GM13977 (cell line): ENCODE measurements at regions not wholly inside any gene's neighbourhood (a gene's known extent, or its start where the extent isn't known, plus 50 kb on each side); places are given as distances from the start of the nearest gene placed in this dataset.

ENCODE experiments used
- DNase-seq: peaks from one replicate; pipeline ENCODE4 v3.0.0; 2012; ENCODE audit warnings: low spot score
- in situ Hi-C: fragments of 300-500 bp; cut with MboI; formaldehyde crosslinking; loops from one replicate; pipeline ENCODE4 v1.12.0; 2022; ENCODE audit warnings: low sequenced_read_pairs, low pct_unique_long_range_greater_than_20kb, mixed read lengths, inconsistent platforms; ENCODE audit not compliant: unreplicated experiment
- TF ChIP-seq, protein P1 (sequence below): IDR thresholded peaks from 2 replicates; pipeline ENCODE4 v1.5.1; 2012; ENCODE audit warnings: mild to moderate bottlenecking, control low read depth; ENCODE audit not compliant: insufficient read depth; ENCODE audit errors: extremely low read depth, missing control alignments

DNA sequence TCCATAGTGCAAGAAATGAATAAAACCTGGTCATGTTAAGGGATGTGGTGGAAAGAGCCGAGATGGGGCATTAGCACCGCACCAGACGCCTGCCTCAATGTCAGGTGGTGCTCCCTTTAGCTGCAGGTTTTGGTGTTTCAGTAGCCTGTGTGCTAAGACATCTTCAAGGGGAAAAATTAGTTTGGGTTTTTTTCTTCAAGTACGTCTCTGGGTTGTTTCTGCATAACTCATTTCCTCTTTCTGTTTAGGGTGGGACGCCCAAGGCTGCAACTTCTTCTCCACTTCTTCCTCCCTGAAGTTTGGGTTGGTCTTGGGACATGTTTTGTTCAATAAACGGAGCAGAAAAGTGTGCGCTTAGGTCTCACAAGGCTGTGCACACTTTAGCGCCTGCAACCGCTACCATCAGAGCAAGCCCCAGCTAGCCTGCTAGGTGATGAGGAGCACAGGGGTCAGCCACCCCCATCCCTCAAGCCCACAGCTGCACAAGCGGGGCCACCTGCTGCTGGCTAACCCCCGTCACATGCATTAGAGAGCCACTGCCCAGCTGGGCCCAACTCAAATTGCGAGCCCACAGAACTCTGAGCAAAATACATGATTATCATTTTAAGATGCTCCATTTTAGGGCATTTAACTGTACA, 1495.7 kb downstream of the TBC1D22A start:
- no peak for DNase-seq
- TF ChIP-seq, protein P1, sequence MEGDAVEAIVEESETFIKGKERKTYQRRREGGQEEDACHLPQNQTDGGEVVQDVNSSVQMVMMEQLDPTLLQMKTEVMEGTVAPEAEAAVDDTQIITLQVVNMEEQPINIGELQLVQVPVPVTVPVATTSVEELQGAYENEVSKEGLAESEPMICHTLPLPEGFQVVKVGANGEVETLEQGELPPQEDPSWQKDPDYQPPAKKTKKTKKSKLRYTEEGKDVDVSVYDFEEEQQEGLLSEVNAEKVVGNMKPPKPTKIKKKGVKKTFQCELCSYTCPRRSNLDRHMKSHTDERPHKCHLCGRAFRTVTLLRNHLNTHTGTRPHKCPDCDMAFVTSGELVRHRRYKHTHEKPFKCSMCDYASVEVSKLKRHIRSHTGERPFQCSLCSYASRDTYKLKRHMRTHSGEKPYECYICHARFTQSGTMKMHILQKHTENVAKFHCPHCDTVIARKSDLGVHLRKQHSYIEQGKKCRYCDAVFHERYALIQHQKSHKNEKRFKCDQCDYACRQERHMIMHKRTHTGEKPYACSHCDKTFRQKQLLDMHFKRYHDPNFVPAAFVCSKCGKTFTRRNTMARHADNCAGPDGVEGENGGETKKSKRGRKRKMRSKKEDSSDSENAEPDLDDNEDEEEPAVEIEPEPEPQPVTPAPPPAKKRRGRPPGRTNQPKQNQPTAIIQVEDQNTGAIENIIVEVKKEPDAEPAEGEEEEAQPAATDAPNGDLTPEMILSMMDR: no peak
- in situ Hi-C loops: no loop called here

DNA sequence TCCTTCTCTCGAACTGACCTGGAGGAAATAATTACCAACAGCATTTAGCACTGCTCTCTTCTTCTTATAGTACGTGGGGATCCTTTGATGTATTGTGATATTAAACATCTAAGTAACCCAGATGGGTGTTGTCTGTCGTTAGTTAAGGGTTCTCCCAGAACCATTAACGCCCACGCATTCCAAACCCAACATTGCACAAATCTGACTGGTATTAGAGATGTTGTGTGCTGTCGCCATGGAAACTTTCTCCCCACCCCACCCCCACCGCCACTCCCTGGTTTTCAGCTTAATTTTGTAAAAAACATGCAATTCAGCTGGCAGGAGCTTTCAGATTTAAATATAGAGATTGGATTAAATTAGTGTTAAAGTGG, 1495.2 kb downstream of the TBC1D22A start:
- TF ChIP-seq, protein P1: no peak
- DNase-seq: no peak
- in situ Hi-C loops: no loop called here

DNA sequence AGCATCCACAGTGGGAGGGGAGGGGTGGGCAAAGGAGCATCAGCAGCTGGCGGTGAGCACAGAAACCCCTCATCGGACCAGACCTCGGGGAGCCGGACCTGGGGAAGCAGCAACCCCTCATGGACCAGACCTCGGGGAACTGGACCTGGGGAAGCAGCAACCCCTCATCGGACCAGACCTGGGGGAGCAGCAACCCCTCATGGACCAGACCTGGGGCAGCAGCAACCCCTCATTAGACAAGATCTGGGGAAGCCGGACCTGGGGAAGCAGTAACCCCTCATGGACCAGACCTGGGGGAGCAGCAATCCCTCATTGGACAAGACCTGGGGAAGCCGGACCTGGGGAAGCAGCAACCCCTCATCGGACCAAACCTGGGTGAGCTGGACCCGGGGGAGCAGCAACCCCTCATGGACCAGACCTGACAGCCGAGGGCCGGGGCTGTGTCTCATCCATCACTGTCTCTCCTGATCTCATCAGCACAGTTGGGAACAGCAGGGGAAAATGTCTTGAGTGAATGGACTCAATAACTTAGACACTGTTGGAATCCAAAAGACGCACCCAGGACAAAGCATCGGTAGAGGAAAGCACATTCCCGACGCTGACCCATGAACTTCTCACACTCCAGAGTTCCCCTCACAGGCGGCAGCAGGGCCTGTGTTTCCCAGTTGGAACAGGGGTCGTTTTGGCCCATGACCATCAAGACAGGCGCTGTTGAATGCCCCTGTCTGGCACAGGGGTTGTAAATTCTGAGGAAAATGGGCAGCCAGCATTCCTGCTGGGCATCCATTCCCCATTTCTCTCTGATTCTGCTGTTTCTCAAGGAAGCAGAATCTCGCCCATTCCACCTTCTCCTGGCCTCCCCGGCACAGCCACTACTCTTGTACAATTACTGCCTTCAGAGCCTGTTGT, 1494.6 kb downstream of the TBC1D22A start:
- TF ChIP-seq, protein P1: no peak
- in situ Hi-C loops: no loop called here
- DNase-seq: no peak

DNA sequence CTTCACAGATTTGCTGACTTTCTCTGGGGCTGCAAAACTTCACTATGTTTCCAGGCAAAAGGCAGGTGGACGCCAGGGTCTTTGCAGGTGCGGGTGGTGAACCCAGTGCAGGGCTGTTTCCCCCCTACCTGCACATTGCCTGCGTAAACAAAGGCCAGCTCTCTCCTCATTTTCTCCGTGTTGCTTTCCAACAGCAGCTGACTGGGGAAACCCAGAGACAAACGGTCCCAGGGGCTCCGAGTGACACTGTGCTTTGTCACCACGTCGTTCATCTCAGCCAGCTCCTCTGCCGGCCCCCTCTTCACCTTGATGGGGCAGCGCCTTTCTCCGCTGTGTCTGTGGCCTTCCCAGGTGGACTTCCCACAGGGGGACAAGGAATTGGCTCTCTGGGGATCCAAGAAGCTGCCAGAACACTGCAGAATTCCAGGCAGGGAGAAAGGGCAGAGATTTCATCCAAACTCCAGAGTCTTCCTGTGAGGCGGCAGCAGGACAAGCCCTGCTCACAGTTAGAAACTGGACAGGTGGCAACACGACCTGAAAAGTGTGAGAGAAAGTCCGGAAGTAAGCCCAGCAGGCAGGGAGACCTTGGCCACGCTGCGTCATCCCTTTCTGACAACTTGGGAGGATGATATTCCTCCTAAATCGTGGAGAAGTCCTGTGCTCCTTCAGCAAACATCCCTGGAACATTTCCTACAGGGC, 1493.7 kb downstream of the TBC1D22A start:
- TF ChIP-seq, protein P1: no peak
- no peak for DNase-seq
- in situ Hi-C loops: no loop called here

DNA sequence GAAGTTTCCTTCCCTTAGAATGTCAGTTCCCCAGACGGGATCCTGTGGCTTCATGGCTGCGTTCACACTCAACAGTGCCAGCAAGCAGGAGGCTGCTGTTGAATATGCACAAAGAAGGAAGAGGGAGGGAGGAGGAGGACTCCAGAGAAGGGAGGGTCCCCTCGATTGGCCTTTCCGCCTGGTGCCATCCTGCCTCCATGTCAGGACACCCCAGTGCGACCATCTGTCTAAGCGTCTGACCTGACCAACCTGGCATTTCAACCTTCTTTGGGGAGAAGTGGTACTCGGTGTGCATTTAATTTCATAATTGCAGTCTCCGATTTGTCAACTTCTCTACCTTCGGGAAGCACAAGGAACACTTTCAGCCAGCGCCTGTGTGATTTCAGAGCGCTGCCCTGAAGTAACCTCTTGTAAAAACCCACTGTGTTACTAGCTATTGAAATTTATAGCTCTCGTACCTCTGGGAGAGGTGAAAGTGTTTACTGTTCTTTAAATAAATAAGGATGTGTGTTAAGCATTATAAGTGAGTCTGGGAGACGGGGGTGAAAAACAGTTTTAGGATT, 1491.9 kb downstream of the TBC1D22A start:
- no peak for DNase-seq
- TF ChIP-seq, protein P1: no peak
- in situ Hi-C loops: no loop called here

DNA sequence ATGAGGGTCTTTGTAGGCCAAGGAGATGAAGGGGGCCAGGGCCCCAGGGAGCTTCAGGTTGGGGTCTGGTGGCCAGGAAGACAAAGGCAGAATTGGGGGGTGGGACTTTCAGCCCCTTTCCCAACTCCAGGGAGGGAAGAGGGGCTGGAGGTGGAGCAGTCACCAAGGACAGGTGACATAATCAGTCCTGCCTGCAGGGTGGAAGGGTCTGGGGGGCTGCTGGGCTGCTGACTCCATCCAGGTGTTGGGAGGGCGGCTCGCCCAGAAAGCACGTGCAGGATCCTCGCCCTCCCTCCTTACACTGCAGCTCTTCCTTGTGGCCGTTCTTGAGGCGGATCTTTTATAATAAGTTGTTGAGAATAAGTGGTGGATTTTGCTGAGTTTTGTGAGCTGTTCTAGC, 1491.1 kb downstream of the TBC1D22A start:
- TF ChIP-seq, protein P1: no peak
- DNase-seq: no peak
- in situ Hi-C loops: no loop called here
